DMS 273 (cell line): ENCODE measurements at regions not wholly inside any gene's neighbourhood (a gene's known extent, or its start where the extent isn't known, plus 50 kb on each side); places are given as distances from the start of the nearest gene placed in this dataset.

Experiments used
- DNase-seq: peaks from one replicate; lab custom pipeline; 2025; ENCODE audit not compliant: unreplicated experiment; lab: John Stamatoyannopoulos, UW

- no peak for DNase-seq
Observed at GRCh38 chr2:4674007-4674406, 970.6 kb downstream of the DCDC2C start.

GRCh38 chr2:4675295-4675694, 971.9 kb downstream of the DCDC2C start:
- DNase-seq: no peak

GRCh38 chr2:4678927-4679326, 975.6 kb downstream of the DCDC2C start:
- DNase-seq: no peak

- DNase-seq: no peak
Observed at GRCh38 chr2:4679391-4679790, 976.0 kb downstream of the DCDC2C start.

- DNase-seq: no peak
Observed at GRCh38 chr2:4684921-4685320, 981.5 kb downstream of the DCDC2C start.

GRCh38 chr2:4690913-4691312, 987.5 kb downstream of the DCDC2C start:
- no peak for DNase-seq

- DNase-seq: no peak
Observed at GRCh38 chr2:4693266-4693665, 989.9 kb downstream of the DCDC2C start.

- DNase-seq: no peak
Observed at GRCh38 chr2:4695281-4695861, 992.0 kb downstream of the DCDC2C start.

GRCh38 chr2:4715065-4715464, 977.1 kb upstream of the SOX11 start:
- no peak for DNase-seq

- DNase-seq: no peak
Observed at GRCh38 chr2:4718777-4719176, 973.4 kb upstream of the SOX11 start.

- no peak for DNase-seq
Observed at GRCh38 chr2:4725618-4726017, 966.6 kb upstream of the SOX11 start.

GRCh38 chr2:4732560-4732959, 959.6 kb upstream of the SOX11 start:
- DNase-seq: no peak

- no peak for DNase-seq
Observed at GRCh38 chr2:4745056-4745991, 946.9 kb upstream of the SOX11 start.

GRCh38 chr2:4753721-4754120, 938.5 kb upstream of the SOX11 start:
- no peak for DNase-seq

- peak; percentile 37 for DNase-seq
Observed at GRCh38 chr2:4762951-4763376, 929.2 kb upstream of the SOX11 start.

- no peak for DNase-seq
Observed at GRCh38 chr2:4765787-4766530, 926.2 kb upstream of the SOX11 start.

- DNase-seq: no peak
Observed at GRCh38 chr2:4775668-4776067, 916.5 kb upstream of the SOX11 start.

GRCh38 chr2:4780679-4781078, 911.5 kb upstream of the SOX11 start:
- DNase-seq: no peak

GRCh38 chr2:4782647-4783046, 909.5 kb upstream of the SOX11 start:
- peak; percentile 1 for DNase-seq

GRCh38 chr2:4791488-4791887, 900.7 kb upstream of the SOX11 start:
- DNase-seq: no peak

- no peak for DNase-seq
Observed at GRCh38 chr2:4792126-4792525, 900.1 kb upstream of the SOX11 start.

GRCh38 chr2:4803396-4803795, 888.8 kb upstream of the SOX11 start:
- DNase-seq: no peak
